HepG2 (cell line): ENCODE measurements at regions not wholly inside any gene's neighbourhood (a gene's known extent, or its start where the extent isn't known, plus 50 kb on each side); places are given as distances from the start of the nearest gene placed in this dataset.

ENCODE experiments used
- ATAC-seq: fragments of 200-7000 bp; cut with Tn5 transposase; 3 replicates; pipeline ENCODE4 v1.9.1; 2020; ENCODE audit warnings: mild to moderate bottlenecking, moderate library complexity
- BruUV-seq: library from RNA; stranded (reverse); fragments of 400-500 nt; replicated peaks from 2 replicates; lab custom pipeline; 2021; lab: Mats Ljungman, UMichigan
- CTCF ChIA-PET: fragments of 300-600 bp; formaldehyde crosslinking; extraction: SDS; loops from one replicate; lab custom pipeline; 2021; ENCODE audit warnings: low total read pairs, inconsistent platforms, low intra/inter-chr PET ratio; lab: Yijun Ruan, JAX
- POLR2A ChIA-PET: fragments of 350-600 bp; sonication (Branson Sonifier 250); formaldehyde crosslinking; loops from one replicate; lab custom pipeline; 2020; ENCODE audit warnings: antibody characterized with exemption, inconsistent platforms; lab: Yijun Ruan, JAX
- DNase-seq: peaks from one replicate; pipeline ENCODE4 v3.0.0-alpha.2; 2015; ENCODE audit warnings: low spot score
- FAIRE-seq: peaks from 3 replicates; lab custom pipeline; 2011; peaks lifted over from hg19 to GRCh38; lab: Jason Lieb, UNC
- H2AFZ ChIP-seq: one replicate; pipeline ENCODE4 v1.6.1; 2011; ENCODE audit warnings: low read length, inconsistent platforms
- H3K27ac ChIP-seq: fragments of 300-600 bp; 3 replicates; pipeline ENCODE4 v1.8.0; 2011; ENCODE audit warnings: mixed run types, mild to moderate bottlenecking, mixed read lengths, low read length, inconsistent platforms; ENCODE audit not compliant: insufficient read depth; ENCODE audit errors: extremely low read length
- H3K27me3 ChIP-seq, 2 experiments: fragments of 200-600 bp in 1 of 2; 2 replicates in 1 of 2; 3 replicates in 1 of 2; pipeline versions ENCODE4 v1.6.0 to v1.8.0; 2011; ENCODE audit warnings: low read length in 2 of 2, mild to moderate bottlenecking in 2 of 2, moderate library complexity in 2 of 2, inconsistent platforms in 1 of 2; ENCODE audit not compliant: insufficient read depth in 2 of 2, control insufficient read depth in 1 of 2
- H3K36me3 ChIP-seq, 2 experiments: fragments of 200-600 bp in 1 of 2; replicated peaks in 1 of 2; 2 replicates in 1 of 2; 3 replicates in 1 of 2; pipeline versions ENCODE4 v1.5.1 to v1.8.0; 2011; ENCODE audit warnings: low read length in 2 of 2, inconsistent platforms in 1 of 2; ENCODE audit not compliant: insufficient read depth in 2 of 2, control insufficient read depth in 1 of 2
- H3K4me1 ChIP-seq: 2 replicates; pipeline ENCODE4 v1.5.1; 2012; ENCODE audit warnings: low read length, inconsistent platforms; ENCODE audit not compliant: insufficient read depth
- H3K4me2 ChIP-seq: 2 replicates; pipeline ENCODE4 v1.6.0; 2011; ENCODE audit warnings: low read depth, low read length, inconsistent platforms
- H3K4me3 ChIP-seq, 3 experiments: fragments of 200-600 bp in 1 of 3; sonication (generic), shearing (Covaris generic) in 1 of 3; replicated peaks in 1 of 3; 2 replicates each; pipeline ENCODE4 v1.5.1; 2011 to 2016; ENCODE audit warnings: low read length in 3 of 3, inconsistent platforms in 2 of 3, low read depth in 2 of 3, mild to moderate bottlenecking in 2 of 3, control low read depth in 1 of 3, mixed read lengths in 1 of 3; ENCODE audit not compliant: insufficient read depth in 1 of 3
- H3K79me2 ChIP-seq: one replicate; pipeline ENCODE4 v1.6.1; 2011; ENCODE audit warnings: low read length, inconsistent platforms; ENCODE audit not compliant: insufficient read depth
- H3K9ac ChIP-seq: 2 replicates; pipeline ENCODE4 v1.6.0; 2011; ENCODE audit warnings: mild to moderate bottlenecking, low read depth, low read length, inconsistent platforms; ENCODE audit not compliant: insufficient read depth
- H3K9me3 ChIP-seq: 2 replicates; pipeline ENCODE4 v1.5.1; 2012; ENCODE audit warnings: mild to moderate bottlenecking, low read length
- H4K20me1 ChIP-seq: 2 replicates; pipeline ENCODE4 v1.6.0; 2011; ENCODE audit warnings: inconsistent platforms, mild to moderate bottlenecking, low read length, moderate library complexity; ENCODE audit not compliant: insufficient read depth
- ISL2 ChIP-seq: sonication (generic); formaldehyde crosslinking; IDR thresholded peaks from 2 replicates; pipeline ENCODE4 v1.5.0; 2020; ENCODE audit warnings: missing genetic modification reagents
- TAF1 ChIP-seq: sonication (generic); formaldehyde crosslinking; IDR thresholded peaks from 2 replicates; pipeline ENCODE4 v1.4.0; 2020; ENCODE audit warnings: missing genetic modification reagents
- ZFP41 ChIP-seq: sonication (generic); formaldehyde crosslinking; IDR thresholded peaks from 2 replicates; pipeline ENCODE4 v1.4.0; 2020; ENCODE audit warnings: mild to moderate bottlenecking, missing genetic modification reagents, borderline replicate concordance
- ZNF234 ChIP-seq: sonication (generic); formaldehyde crosslinking; conservative IDR thresholded peaks from 2 replicates; pipeline ENCODE4 v1.5.1; 2020; ENCODE audit warnings: mild to moderate bottlenecking, missing genetic modification reagents
- ZNF713 ChIP-seq: sonication (generic); formaldehyde crosslinking; IDR thresholded peaks from 2 replicates; pipeline ENCODE4 v1.4.0; 2020; ENCODE audit warnings: mild to moderate bottlenecking, missing genetic modification reagents
- ZNF780A ChIP-seq: sonication (generic); formaldehyde crosslinking; IDR thresholded peaks from 2 replicates; pipeline ENCODE4 v1.8.0; 2022; ENCODE audit warnings: mild to moderate bottlenecking, missing genetic modification reagents, moderate library complexity
- WGBS: methylation state at CpG from one replicate; pipeline ENCODE4 v1.1.6; 2017; ENCODE audit warnings: low lambda C conversion rate; 5-methylcytosine and 5-hydroxymethylcytosine counted together
- in situ Hi-C: cut with HindIII; loops from 2 replicates; pipeline ENCODE4 v1.10.0; 2017; ENCODE audit warnings: low pct_unique_long_range_greater_than_20kb; ENCODE audit not compliant: extremely low pct_ligation_motif_present
- intact Hi-C: fragments of 100-400 bp; cut with micrococcal nuclease; formaldehyde crosslinking; loops from one replicate; pipeline ENCODE4 v1.10.0; 2022; ENCODE audit not compliant: unreplicated experiment
- TF ChIP-seq, protein P1 (sequence below): sonication (generic); formaldehyde crosslinking; IDR thresholded peaks from 2 replicates; pipeline ENCODE4 v1.4.0; 2020; ENCODE audit warnings: missing genetic modification reagents, borderline replicate concordance

DNA sequence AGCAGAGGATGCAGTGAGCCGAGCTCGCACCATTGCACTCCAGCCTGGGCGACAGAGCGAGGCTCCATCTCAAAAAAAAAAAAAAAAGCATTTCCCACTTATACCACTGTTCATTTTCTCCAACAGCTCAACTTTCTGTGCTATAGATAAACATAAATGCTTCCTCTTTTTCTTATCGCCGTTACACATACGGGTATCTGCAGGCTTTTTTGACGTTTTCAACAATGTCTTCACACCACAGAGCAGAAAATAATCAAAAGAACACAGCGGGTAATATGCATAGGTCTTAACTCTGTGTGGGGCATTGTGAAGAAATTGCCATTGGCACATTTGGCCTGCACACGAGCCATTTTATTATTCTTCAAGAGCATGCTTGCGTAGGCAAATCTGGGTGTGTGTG is 86.4 kb downstream of the CAPZA3 start (continued):
- TF ChIP-seq, protein P1, sequence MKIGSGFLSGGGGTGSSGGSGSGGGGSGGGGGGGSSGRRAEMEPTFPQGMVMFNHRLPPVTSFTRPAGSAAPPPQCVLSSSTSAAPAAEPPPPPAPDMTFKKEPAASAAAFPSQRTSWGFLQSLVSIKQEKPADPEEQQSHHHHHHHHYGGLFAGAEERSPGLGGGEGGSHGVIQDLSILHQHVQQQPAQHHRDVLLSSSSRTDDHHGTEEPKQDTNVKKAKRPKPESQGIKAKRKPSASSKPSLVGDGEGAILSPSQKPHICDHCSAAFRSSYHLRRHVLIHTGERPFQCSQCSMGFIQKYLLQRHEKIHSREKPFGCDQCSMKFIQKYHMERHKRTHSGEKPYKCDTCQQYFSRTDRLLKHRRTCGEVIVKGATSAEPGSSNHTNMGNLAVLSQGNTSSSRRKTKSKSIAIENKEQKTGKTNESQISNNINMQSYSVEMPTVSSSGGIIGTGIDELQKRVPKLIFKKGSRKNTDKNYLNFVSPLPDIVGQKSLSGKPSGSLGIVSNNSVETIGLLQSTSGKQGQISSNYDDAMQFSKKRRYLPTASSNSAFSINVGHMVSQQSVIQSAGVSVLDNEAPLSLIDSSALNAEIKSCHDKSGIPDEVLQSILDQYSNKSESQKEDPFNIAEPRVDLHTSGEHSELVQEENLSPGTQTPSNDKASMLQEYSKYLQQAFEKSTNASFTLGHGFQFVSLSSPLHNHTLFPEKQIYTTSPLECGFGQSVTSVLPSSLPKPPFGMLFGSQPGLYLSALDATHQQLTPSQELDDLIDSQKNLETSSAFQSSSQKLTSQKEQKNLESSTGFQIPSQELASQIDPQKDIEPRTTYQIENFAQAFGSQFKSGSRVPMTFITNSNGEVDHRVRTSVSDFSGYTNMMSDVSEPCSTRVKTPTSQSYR (CRISPR knock-in tag) = no peak
- TF ChIP-seq ZFP41 (CRISPR knock-in tag) = no peak
- TF ChIP-seq ZNF713 (CRISPR knock-in tag) = no peak

GRCh38 chr12:18825138-18825537 is 87.2 kb downstream of the CAPZA3 start:
- Histone ChIP-seq H3K27ac (no peak overlapping the region), H3K9ac (no peak overlapping the region), H3K4me3 (no peak overlapping the region), H3K9me3 (no peaks in the 10 kb centered on the region), H2AFZ (no peak overlapping the region), H3K79me2 (no peaks in the 10 kb centered on the region), H3K4me1 (no peaks in the 10 kb centered on the region), H3K4me2 (no peak overlapping the region), H3K36me3 (no peaks in the 10 kb centered on the region), H4K20me1 (no peaks in the 10 kb centered on the region), H3K27me3 (no peaks in the 10 kb centered on the region)
- intact Hi-C loops (no loop called here), in situ Hi-C loops (no loop called here)
- CTCF ChIA-PET = no interaction called here
- ATAC-seq = no peak
- TF ChIP-seq ZNF780A (CRISPR knock-in tag) (no peak), ISL2 (CRISPR knock-in tag) (no peak), ZNF234 (no peak), TAF1 (CRISPR knock-in tag) (no peak)
- no peak for FAIRE-seq
- 0% methylated on average over 2 of the region's 2 CpGs for WGBS
- POLR2A ChIA-PET = no interaction called here
- DNase-seq = no peak
- BruUV-seq = no TSS peak
